OCI-LY1 (cell line): ENCODE measurements at regions not wholly inside any gene's neighbourhood (a gene's known extent, or its start where the extent isn't known, plus 50 kb on each side); places are given as distances from the start of the nearest gene placed in this dataset.

Experiments used
- H2AFZ ChIP-seq: fragments of 200-600 bp; sonication (generic), shearing (Covaris generic); 2 replicates; pipeline ENCODE4 v1.6.0; 2014; ENCODE audit warnings: antibody characterized with exemption, mild to moderate bottlenecking, low read length
- H3F3A ChIP-seq: fragments of 200-600 bp; sonication (generic), shearing (Covaris generic); 2 replicates; pipeline ENCODE4 v1.6.0; 2014; ENCODE audit warnings: mild to moderate bottlenecking, antibody characterized with exemption, low read length, moderate library complexity; ENCODE audit not compliant: insufficient read depth
- H3K27ac ChIP-seq: fragments of 200-600 bp; sonication (generic); 2 replicates; pipeline ENCODE4 v1.5.1; 2014; ENCODE audit warnings: low read length, mixed run types, mild to moderate bottlenecking, low read depth; ENCODE audit not compliant: poor library complexity, severe bottlenecking
- H3K27me3 ChIP-seq: fragments of 200-600 bp; sonication (generic); 2 replicates; pipeline ENCODE4 v1.6.0; 2014; ENCODE audit warnings: antibody characterized with exemption, mild to moderate bottlenecking, low read length, moderate library complexity; ENCODE audit not compliant: insufficient read depth
- H3K36me3 ChIP-seq: fragments of 200-600 bp; sonication (generic); 2 replicates; pipeline ENCODE4 v1.6.1; 2014; ENCODE audit warnings: mild to moderate bottlenecking, antibody characterized with exemption, low read length, moderate library complexity, mixed read lengths; ENCODE audit not compliant: insufficient read depth
- H3K4me1 ChIP-seq: fragments of 200-600 bp; sonication (generic); 2 replicates; pipeline ENCODE4 v1.5.1; 2014; ENCODE audit warnings: mild to moderate bottlenecking, low read length, moderate library complexity; ENCODE audit not compliant: insufficient read depth, severe bottlenecking
- H3K4me2 ChIP-seq: fragments of 200-600 bp; sonication (generic), shearing (Covaris generic); 2 replicates; pipeline ENCODE4 v1.6.1; 2014; ENCODE audit warnings: low read length
- H3K4me3 ChIP-seq: fragments of 200-600 bp; sonication (generic); 2 replicates; pipeline ENCODE4 v1.5.1; 2014; ENCODE audit warnings: low read length, low read depth, mild to moderate bottlenecking, mixed read lengths; ENCODE audit not compliant: poor library complexity, severe bottlenecking
- H3K79me2 ChIP-seq: fragments of 200-600 bp; shearing (Covaris generic); 2 replicates; pipeline ENCODE4 v1.6.1; 2016; ENCODE audit warnings: mixed run types, low read length, mixed read lengths; ENCODE audit not compliant: insufficient read depth
- H3K9ac ChIP-seq: fragments of 200-600 bp; sonication (generic), shearing (Covaris generic); 2 replicates; pipeline ENCODE4 v1.6.1; 2014; ENCODE audit warnings: mild to moderate bottlenecking, low read length, mixed read lengths
- H3K9me2 ChIP-seq: fragments of 200-600 bp; sonication (generic), shearing (Covaris generic); 2 replicates; pipeline ENCODE4 v1.6.1; 2014; ENCODE audit warnings: low read depth, mild to moderate bottlenecking, low read length, mixed read lengths
- H3K9me3 ChIP-seq: fragments of 200-600 bp; shearing (Covaris generic); 2 replicates; pipeline ENCODE4 v1.6.1; 2014; ENCODE audit warnings: low read length, mixed read lengths
- H4K20me1 ChIP-seq: fragments of 200-600 bp; sonication (generic), shearing (Covaris generic); 2 replicates; pipeline ENCODE4 v1.6.0; 2016; ENCODE audit warnings: mild to moderate bottlenecking, low read length; ENCODE audit not compliant: insufficient read depth
- CTCF ChIP-seq: fragments of 200-600 bp; sonication (generic), shearing (Covaris generic); IDR thresholded peaks from 2 replicates; pipeline ENCODE4 v1.5.1; 2017; ENCODE audit warnings: mild to moderate bottlenecking, antibody characterized with exemption, low read length, moderate library complexity, mixed read lengths
- EZH2 ChIP-seq: fragments of 200-600 bp; sonication (generic), shearing (Covaris generic); IDR thresholded peaks from 2 replicates; pipeline ENCODE4 v1.8.0; 2017; ENCODE audit warnings: borderline replicate concordance, mixed run types, mild to moderate bottlenecking, antibody characterized with exemption, low read length, moderate library complexity, mixed read lengths

- H2AFZ ChIP-seq: no peak overlapping the region
- H3K9me2 ChIP-seq: no peaks in the 10 kb centered on the region
- no peak overlapping the region for H3K9ac ChIP-seq
- TF ChIP-seq EZH2 (no peak), CTCF (no peak)
- H3F3A ChIP-seq: no peaks in the 10 kb centered on the region
- H3K4me1 ChIP-seq: no peaks in the 10 kb centered on the region
- H4K20me1 ChIP-seq: no peaks in the 10 kb centered on the region
- no peak overlapping the region for H3K4me2 ChIP-seq
- H3K9me3 ChIP-seq: no peaks in the 10 kb centered on the region
- H3K36me3 ChIP-seq: no peaks in the 10 kb centered on the region; the same call in 1 of the 2 replicates
- H3K79me2 ChIP-seq: no peaks in the 10 kb centered on the region
- no peak overlapping the region for H3K27ac ChIP-seq
- no peaks in the 10 kb centered on the region; the same call in 1 of the 2 replicates for H3K27me3 ChIP-seq
- H3K4me3 ChIP-seq: no peak overlapping the region
Measured at GRCh38 chr5:4533457-4534105, 606.5 kb upstream of the ADAMTS16 start.

GRCh38 chr5:4537489-4537888 lies 602.6 kb upstream of the ADAMTS16 start:
- Histone ChIP-seq H3K9me2 (no peaks in the 10 kb centered on the region), H3K9ac (no peak overlapping the region), H3K4me1 (peaks cover 9% of the 10 kb centered on the region), H3F3A (no peaks in the 10 kb centered on the region), H3K36me3 (no peaks in the 10 kb centered on the region; the same call in 1 of the 2 replicates), H3K79me2 (no peaks in the 10 kb centered on the region), H3K4me2 (no peak overlapping the region), H4K20me1 (no peaks in the 10 kb centered on the region), H3K9me3 (no peaks in the 10 kb centered on the region), H3K27me3 (no peaks in the 10 kb centered on the region; the same call in 1 of the 2 replicates), H3K27ac (no peak overlapping the region), H2AFZ (no peak overlapping the region), H3K4me3 (no peak overlapping the region)
- TF ChIP-seq EZH2: no peak
- TF ChIP-seq CTCF: no peak

- no peak overlapping the region for H3K9ac ChIP-seq
- no peak overlapping the region for H3K4me2 ChIP-seq
- H3K4me3 ChIP-seq: no peak overlapping the region
Measured at GRCh38 chr5:4540375-4541173, 599.6 kb upstream of the ADAMTS16 start.

More at GRCh38 chr5:4540375-4541173, 599.6 kb upstream of the ADAMTS16 start:
- Histone ChIP-seq H3K4me1 (peaks cover 10% of the 10 kb centered on the region), H3K36me3 (no peaks in the 10 kb centered on the region; the same call in 1 of the 2 replicates), H3K27me3 (no peaks in the 10 kb centered on the region; the same call in 1 of the 2 replicates), H3K27ac (no peak overlapping the region), H4K20me1 (no peaks in the 10 kb centered on the region), H2AFZ (no peak overlapping the region), H3F3A (no peaks in the 10 kb centered on the region), H3K9me2 (no peaks in the 10 kb centered on the region), H3K79me2 (no peaks in the 10 kb centered on the region), H3K9me3 (no peaks in the 10 kb centered on the region)
- TF ChIP-seq CTCF (no peak), EZH2 (no peak)
